Smooth muscle cell (in vitro differentiated cells): ENCODE measurements at regions not wholly inside any gene's neighbourhood (a gene's known extent, or its start where the extent isn't known, plus 50 kb on each side); places are given as distances from the start of the nearest gene placed in this dataset.

ENCODE experiments used
- DNase-seq: peaks from one replicate; lab custom pipeline; 2025; ENCODE audit not compliant: unreplicated experiment; lab: John Stamatoyannopoulos, UW
- H2AFZ ChIP-seq: fragments of 200-600 bp; sonication (generic); 2 replicates; pipeline ENCODE4 v1.6.0; 2016; ENCODE audit warnings: antibody characterized with exemption, low read depth, mild to moderate bottlenecking
- H3F3A ChIP-seq: fragments of 200-600 bp; sonication (generic); 2 replicates; pipeline ENCODE4 v1.6.0; 2017; ENCODE audit warnings: antibody characterized with exemption, low read depth
- H3K27ac ChIP-seq: fragments of 200-600 bp; sonication (generic); 2 replicates; pipeline ENCODE4 v1.5.1; 2016; ENCODE audit warnings: low read depth, mild to moderate bottlenecking
- H3K27me3 ChIP-seq: fragments of 200-600 bp; sonication (generic); 2 replicates; pipeline ENCODE4 v1.6.1; 2016; ENCODE audit warnings: low read depth, mild to moderate bottlenecking
- H3K36me3 ChIP-seq: fragments of 200-600 bp; sonication (generic); 2 replicates; pipeline ENCODE4 v1.5.1; 2016; ENCODE audit warnings: low read depth
- H3K4me1 ChIP-seq: fragments of 200-600 bp; sonication (generic); 2 replicates; pipeline ENCODE4 v1.5.1; 2016; ENCODE audit warnings: low read depth
- H3K4me2 ChIP-seq: fragments of 200-600 bp; sonication (generic); 2 replicates; pipeline ENCODE4 v1.6.0; 2016; ENCODE audit warnings: mild to moderate bottlenecking
- H3K4me3 ChIP-seq: fragments of 200-600 bp; sonication (generic); 2 replicates; pipeline ENCODE4 v1.5.1; 2016; ENCODE audit warnings: mild to moderate bottlenecking
- H3K79me2 ChIP-seq: fragments of 200-600 bp; sonication (generic); 2 replicates; pipeline ENCODE4 v1.6.0; 2016; ENCODE audit warnings: low read depth, mild to moderate bottlenecking
- H3K9ac ChIP-seq: fragments of 200-600 bp; sonication (generic); 2 replicates; pipeline ENCODE4 v1.6.0; 2016; ENCODE audit warnings: low read depth
- H3K9me3 ChIP-seq: fragments of 200-600 bp; sonication (generic); replicated peaks from 2 replicates; pipeline ENCODE4 v1.5.1; 2016; ENCODE audit warnings: low read depth
- H4K20me1 ChIP-seq: fragments of 200-600 bp; sonication (generic); 2 replicates; pipeline ENCODE4 v1.6.0; 2016; ENCODE audit warnings: low read depth
- WGBS: methylation state at CpG from one replicate; pipeline ENCODE4 v1.1.7; 2016; ENCODE audit warnings: low lambda C conversion rate; 5-methylcytosine and 5-hydroxymethylcytosine counted together
- TF ChIP-seq, protein P1 (sequence below): fragments of 200-600 bp; sonication (generic); IDR thresholded peaks from 2 replicates; pipeline ENCODE4 v1.5.1; 2017; ENCODE audit warnings: borderline replicate concordance, mild to moderate bottlenecking, antibody characterized with exemption; ENCODE audit not compliant: insufficient read depth, poor library complexity, severe bottlenecking

DNA sequence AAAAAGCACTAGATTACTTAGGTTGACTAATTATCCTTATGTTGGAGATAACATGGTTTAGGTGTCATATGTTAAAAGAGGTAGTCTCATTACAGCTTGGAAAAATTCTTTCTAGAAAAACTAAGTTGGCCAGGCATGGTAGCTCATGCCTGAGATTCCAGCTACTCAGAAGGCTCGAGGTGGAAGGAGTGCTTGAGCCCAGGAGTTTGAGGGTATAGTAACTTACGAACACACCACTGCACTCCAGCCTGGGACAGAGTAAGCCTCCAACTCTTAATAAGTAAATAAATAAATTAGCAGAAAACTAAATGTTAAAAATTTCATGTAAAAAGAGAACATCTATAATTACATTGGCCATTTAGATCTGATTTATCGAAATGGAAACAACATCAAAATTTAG, 177.2 kb downstream of the NR4A2 start:
- no peaks in the 10 kb centered on the region for H4K20me1 ChIP-seq
- H3K79me2 ChIP-seq = no peaks in the 10 kb centered on the region
- TF ChIP-seq, protein P1, sequence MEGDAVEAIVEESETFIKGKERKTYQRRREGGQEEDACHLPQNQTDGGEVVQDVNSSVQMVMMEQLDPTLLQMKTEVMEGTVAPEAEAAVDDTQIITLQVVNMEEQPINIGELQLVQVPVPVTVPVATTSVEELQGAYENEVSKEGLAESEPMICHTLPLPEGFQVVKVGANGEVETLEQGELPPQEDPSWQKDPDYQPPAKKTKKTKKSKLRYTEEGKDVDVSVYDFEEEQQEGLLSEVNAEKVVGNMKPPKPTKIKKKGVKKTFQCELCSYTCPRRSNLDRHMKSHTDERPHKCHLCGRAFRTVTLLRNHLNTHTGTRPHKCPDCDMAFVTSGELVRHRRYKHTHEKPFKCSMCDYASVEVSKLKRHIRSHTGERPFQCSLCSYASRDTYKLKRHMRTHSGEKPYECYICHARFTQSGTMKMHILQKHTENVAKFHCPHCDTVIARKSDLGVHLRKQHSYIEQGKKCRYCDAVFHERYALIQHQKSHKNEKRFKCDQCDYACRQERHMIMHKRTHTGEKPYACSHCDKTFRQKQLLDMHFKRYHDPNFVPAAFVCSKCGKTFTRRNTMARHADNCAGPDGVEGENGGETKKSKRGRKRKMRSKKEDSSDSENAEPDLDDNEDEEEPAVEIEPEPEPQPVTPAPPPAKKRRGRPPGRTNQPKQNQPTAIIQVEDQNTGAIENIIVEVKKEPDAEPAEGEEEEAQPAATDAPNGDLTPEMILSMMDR = no peak
- DNase-seq = no peak
- H3K27ac ChIP-seq = no peak overlapping the region
- no peak overlapping the region for H3K9ac ChIP-seq
- 97% methylated on average over 3 of the region's 3 CpGs for WGBS
- H3F3A ChIP-seq = no peaks in the 10 kb centered on the region
- H3K9me3 ChIP-seq = no peaks in the 10 kb centered on the region
- H3K4me1 ChIP-seq = peaks cover 3% of the 10 kb centered on the region
- H3K4me2 ChIP-seq = no peak overlapping the region
- H3K36me3 ChIP-seq = no peaks in the 10 kb centered on the region
- no peak overlapping the region for H3K4me3 ChIP-seq
- H3K27me3 ChIP-seq = no peaks in the 10 kb centered on the region
- H2AFZ ChIP-seq = no peak overlapping the region

DNA sequence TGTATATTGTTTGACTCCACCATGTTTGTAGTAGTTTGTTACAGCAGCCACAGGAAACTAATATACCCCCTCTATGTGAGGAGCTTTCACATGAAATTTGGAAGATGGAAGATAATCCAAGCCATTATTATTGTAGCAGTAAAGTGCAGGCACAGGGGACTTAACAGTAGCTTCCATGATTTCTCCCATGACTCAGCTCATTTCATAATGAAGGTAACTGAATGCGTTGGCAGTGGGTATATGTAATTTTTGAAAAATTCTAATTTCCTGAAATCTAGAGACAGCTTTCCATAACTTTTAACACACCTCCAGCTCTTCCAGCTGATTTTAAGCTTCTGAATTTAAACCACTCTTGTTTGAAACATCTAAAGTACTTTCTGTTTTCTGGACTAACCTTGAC, 181.2 kb downstream of the NR4A2 start:
- no peak overlapping the region for H3K4me2 ChIP-seq
- no peaks in the 10 kb centered on the region for H3K36me3 ChIP-seq
- no peak overlapping the region for H3K9ac ChIP-seq
- H3K27ac ChIP-seq = no peak overlapping the region
- H3K4me3 ChIP-seq = no peak overlapping the region
- no peak for DNase-seq
- no peaks in the 10 kb centered on the region for H3K4me1 ChIP-seq
- no peaks in the 10 kb centered on the region for H3F3A ChIP-seq
- no peaks in the 10 kb centered on the region for H4K20me1 ChIP-seq
- no peaks in the 10 kb centered on the region for H3K79me2 ChIP-seq
- H2AFZ ChIP-seq = no peak overlapping the region
- H3K9me3 ChIP-seq = no peaks in the 10 kb centered on the region
- 89% methylated on average over 1 of the region's 1 CpG for WGBS
- TF ChIP-seq, protein P1 = no peak
- no peaks in the 10 kb centered on the region for H3K27me3 ChIP-seq

DNA sequence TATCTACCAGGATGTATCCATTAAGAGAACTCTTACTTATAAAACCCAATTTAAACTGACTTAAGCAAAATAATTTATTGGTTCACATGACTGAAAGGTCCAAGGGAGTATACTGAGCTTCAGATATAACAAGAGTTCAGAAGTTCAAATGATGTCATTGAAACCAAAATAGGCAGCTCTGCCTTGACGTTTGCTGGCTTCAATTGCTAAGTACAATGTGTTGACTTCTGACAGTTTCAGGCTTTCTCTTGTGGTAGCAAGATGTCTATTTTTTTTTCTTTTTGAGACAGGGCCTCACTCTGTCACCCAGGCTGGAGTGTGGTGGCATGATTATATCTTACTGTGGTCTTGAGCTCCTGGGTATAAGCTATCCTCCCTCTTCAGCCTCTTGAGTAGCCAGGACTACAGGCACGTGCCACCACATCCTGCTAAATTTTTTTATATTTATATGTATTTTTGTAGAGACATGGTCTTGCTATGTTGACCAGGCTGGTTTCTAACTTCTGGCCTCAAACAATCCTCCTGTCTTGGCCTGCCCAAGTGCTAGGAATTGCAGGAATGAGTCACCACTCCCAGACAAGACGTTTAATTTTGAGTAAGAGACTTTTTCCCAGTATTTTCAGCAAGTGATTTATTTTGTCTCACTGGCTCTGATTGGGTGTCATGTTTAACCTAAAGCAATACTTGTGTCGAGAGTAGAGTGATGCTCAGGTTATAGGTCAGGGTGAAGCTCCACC, 184.8 kb downstream of the NR4A2 start:
- 48% methylated on average over 4 of the region's 4 CpGs for WGBS
- no peaks in the 10 kb centered on the region for H3K36me3 ChIP-seq
- H3F3A ChIP-seq = no peaks in the 10 kb centered on the region
- no peak overlapping the region for H3K9ac ChIP-seq
- no peaks in the 10 kb centered on the region for H3K79me2 ChIP-seq
- no peaks in the 10 kb centered on the region for H3K27me3 ChIP-seq
- H3K4me1 ChIP-seq = no peaks in the 10 kb centered on the region
- no peak for DNase-seq
- H3K4me3 ChIP-seq = no peak overlapping the region
- no peak overlapping the region for H2AFZ ChIP-seq
- no peak overlapping the region for H3K4me2 ChIP-seq
- H3K27ac ChIP-seq = peak overlapping the region; percentile 49
- H4K20me1 ChIP-seq = no peaks in the 10 kb centered on the region
- H3K9me3 ChIP-seq = no peaks in the 10 kb centered on the region
- TF ChIP-seq, protein P1 = no peak

DNA sequence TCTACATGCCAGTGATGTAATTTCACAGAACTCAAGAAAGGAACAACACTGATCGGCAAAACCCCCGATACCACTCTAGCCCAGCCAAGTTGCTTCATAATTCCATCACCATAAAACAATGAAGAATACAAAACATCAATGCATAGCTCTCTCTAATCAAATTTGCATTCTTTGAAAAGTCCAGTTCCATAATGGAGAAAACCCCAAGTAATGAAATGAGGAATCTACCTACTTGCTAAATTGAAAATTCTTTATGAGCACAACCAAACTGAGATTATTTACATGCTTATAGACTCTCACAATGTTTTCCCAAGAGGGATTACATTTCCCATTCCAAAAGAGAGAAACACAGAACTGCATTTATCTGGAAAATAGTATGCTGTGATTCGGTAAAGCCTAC, 186.5 kb downstream of the NR4A2 start:
- Histone ChIP-seq H2AFZ (no peak overlapping the region), H3K27me3 (no peaks in the 10 kb centered on the region), H3K27ac (no peak overlapping the region), H3K9ac (no peak overlapping the region), H3K4me2 (no peak overlapping the region), H3K9me3 (no peaks in the 10 kb centered on the region), H3K4me1 (no peaks in the 10 kb centered on the region), H3K79me2 (no peaks in the 10 kb centered on the region), H3F3A (no peaks in the 10 kb centered on the region), H3K36me3 (no peaks in the 10 kb centered on the region), H4K20me1 (no peaks in the 10 kb centered on the region), H3K4me3 (no peak overlapping the region)
- DNase-seq = no peak
- 98% methylated on average over 3 of the region's 3 CpGs for WGBS
- TF ChIP-seq, protein P1 = no peak
